ENCODE measurements at regions not wholly inside any gene's neighbourhood (a gene's known extent, or its start where the extent isn't known, plus 50 kb on each side); places are given as distances from the start of the nearest gene placed in this dataset.

- no peak overlapping the region for H3K4me3 ChIP-seq (replicated peaks in 1 of 2; ENCODE audit: low read depth in 2 of 2, low read length in 2 of 2)
- peak in 1 of 2 donors; percentile 39 for DNase-seq (ENCODE audit: low read depth in 2 of 2)
- TF ChIP-seq, protein P1, sequence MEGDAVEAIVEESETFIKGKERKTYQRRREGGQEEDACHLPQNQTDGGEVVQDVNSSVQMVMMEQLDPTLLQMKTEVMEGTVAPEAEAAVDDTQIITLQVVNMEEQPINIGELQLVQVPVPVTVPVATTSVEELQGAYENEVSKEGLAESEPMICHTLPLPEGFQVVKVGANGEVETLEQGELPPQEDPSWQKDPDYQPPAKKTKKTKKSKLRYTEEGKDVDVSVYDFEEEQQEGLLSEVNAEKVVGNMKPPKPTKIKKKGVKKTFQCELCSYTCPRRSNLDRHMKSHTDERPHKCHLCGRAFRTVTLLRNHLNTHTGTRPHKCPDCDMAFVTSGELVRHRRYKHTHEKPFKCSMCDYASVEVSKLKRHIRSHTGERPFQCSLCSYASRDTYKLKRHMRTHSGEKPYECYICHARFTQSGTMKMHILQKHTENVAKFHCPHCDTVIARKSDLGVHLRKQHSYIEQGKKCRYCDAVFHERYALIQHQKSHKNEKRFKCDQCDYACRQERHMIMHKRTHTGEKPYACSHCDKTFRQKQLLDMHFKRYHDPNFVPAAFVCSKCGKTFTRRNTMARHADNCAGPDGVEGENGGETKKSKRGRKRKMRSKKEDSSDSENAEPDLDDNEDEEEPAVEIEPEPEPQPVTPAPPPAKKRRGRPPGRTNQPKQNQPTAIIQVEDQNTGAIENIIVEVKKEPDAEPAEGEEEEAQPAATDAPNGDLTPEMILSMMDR (IDR thresholded peaks at IDR 0.05; ENCODE audit: low read depth, low read length): no peak
Observed at GRCh38 chr10:44682507-44682906, 228.6 kb upstream of the TMEM72 start.

GRCh38 chr10:44684661-44685060 lies 226.5 kb upstream of the TMEM72 start:
- DNase-seq (ENCODE audit: low read depth in 2 of 2): no peak
- TF ChIP-seq, protein P1 (IDR thresholded peaks at IDR 0.05; ENCODE audit: low read depth, low read length): no peak
- no peak overlapping the region for H3K4me3 ChIP-seq (replicated peaks in 1 of 2; ENCODE audit: low read depth in 2 of 2, low read length in 2 of 2)

GRCh38 chr10:44685220-44685619 lies 225.9 kb upstream of the TMEM72 start:
- H3K4me3 ChIP-seq (replicated peaks in 1 of 2; ENCODE audit: low read depth in 2 of 2, low read length in 2 of 2): no peak overlapping the region
- no peak for DNase-seq (ENCODE audit: low read depth in 2 of 2)
- TF ChIP-seq, protein P1 (IDR thresholded peaks at IDR 0.05; ENCODE audit: low read depth, low read length): no peak

DNA sequence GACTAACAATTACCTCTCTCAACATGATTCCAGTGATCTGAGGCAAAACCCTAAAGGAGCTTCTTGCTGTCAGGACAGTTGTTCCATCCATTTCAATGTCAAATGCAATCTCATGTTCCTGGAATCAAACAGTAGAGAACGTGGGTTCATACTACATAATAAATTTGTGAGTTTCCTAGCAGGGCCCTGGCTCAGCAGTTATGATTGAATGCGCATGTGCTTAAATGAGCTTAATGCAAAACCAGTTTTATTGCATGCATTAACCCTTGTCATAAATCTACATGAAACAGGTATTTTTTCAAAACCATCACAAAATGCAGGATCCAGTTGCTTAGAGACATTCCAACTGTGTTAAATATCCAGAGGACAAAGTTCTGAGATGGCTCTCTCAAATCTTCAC lies 225.4 kb upstream of the TMEM72 start:
- DNase-seq (ENCODE audit: low read depth in 2 of 2): no peak
- H3K4me3 ChIP-seq (replicated peaks in 1 of 2; ENCODE audit: low read depth in 2 of 2, low read length in 2 of 2): no peak overlapping the region
- TF ChIP-seq, protein P1 (IDR thresholded peaks at IDR 0.05; ENCODE audit: low read depth, low read length): no peak

DNA sequence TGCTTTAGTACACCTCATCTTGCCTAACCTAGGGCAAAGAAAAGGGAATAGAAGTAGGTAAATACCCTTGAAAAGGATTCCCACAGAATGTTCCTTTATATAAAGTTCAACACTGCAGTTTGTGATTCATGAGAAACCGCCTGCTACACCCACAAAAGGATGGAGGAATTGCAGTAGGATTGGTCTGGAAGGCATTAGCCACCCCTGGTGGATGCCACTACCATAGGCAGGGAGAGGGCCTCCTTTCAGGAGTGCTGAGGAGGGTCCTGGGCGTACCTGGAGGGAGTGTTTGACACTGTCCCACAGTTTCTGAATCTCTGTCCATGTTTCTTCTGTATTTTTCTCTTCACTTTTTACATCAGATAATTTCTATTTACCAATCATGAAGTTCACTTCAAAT lies 221.8 kb upstream of the TMEM72 start:
- DNase-seq (ENCODE audit: low read depth in 2 of 2): peak in 1 of 2 donors; percentile 38
- TF ChIP-seq, protein P1 (IDR thresholded peaks at IDR 0.05; ENCODE audit: low read depth, low read length): peak; percentile 48
- no peak overlapping the region for H3K4me3 ChIP-seq (replicated peaks in 1 of 2; ENCODE audit: low read depth in 2 of 2, low read length in 2 of 2)

DNA sequence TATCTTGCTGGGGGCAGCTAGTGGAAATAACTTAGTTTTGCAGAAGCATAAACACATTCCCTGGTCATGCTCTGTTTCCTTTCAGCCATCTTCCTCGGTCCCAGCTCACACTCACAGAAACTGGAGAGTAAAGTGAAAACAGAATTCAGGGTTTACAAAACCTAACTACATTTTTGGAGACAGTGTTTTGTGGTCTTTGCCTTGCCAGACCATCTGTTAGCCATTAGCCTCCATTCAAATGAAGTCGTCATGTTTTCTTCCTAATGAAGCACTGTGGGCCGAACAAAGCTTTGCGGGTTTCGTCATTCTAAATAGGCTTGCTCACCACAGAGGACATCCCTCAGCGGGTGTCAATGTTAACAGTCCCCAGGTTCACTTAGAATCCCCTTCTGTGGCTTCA lies 214.6 kb upstream of the TMEM72 start:
- no peak overlapping the region for H3K4me3 ChIP-seq (replicated peaks in 1 of 2; ENCODE audit: low read depth in 2 of 2, low read length in 2 of 2)
- TF ChIP-seq, protein P1 (IDR thresholded peaks at IDR 0.05; ENCODE audit: low read depth, low read length): no peak
- peak in 1 of 2 donors; percentile 30 for DNase-seq (ENCODE audit: low read depth in 2 of 2)

GRCh38 chr10:44697116-44697515 lies 214.0 kb upstream of the TMEM72 start:
- no peak overlapping the region for H3K4me3 ChIP-seq (replicated peaks in 1 of 2; ENCODE audit: low read depth in 2 of 2, low read length in 2 of 2)
- no peak for DNase-seq (ENCODE audit: low read depth in 2 of 2)
- TF ChIP-seq, protein P1 (IDR thresholded peaks at IDR 0.05; ENCODE audit: low read depth, low read length): no peak
